NB4 (cell line): ENCODE measurements at regions not wholly inside any gene's neighbourhood (a gene's known extent, or its start where the extent isn't known, plus 50 kb on each side); places are given as distances from the start of the nearest gene placed in this dataset.

Experiments
- DNase-seq: peaks from one replicate; pipeline ENCODE4 v3.0.0; 2010; ENCODE audit warnings: low read depth
- H3K4me3 ChIP-seq: one replicate; pipeline ENCODE4 v1.5.1; 2011; ENCODE audit warnings: mild to moderate bottlenecking, low read depth, low read length, moderate library complexity
- CTCF ChIP-seq: IDR thresholded peaks from one replicate; pipeline ENCODE4 v1.5.1; 2012; ENCODE audit warnings: low read depth, low read length
- MAX ChIP-seq: IDR thresholded peaks from 2 replicates; pipeline ENCODE4 v1.6.1; 2011; ENCODE audit warnings: low read depth, low read length
- MYC ChIP-seq: IDR thresholded peaks from 2 replicates; pipeline ENCODE4 v1.6.1; 2011; ENCODE audit warnings: low read depth, low read length
- POLR2A ChIP-seq: IDR thresholded peaks from 2 replicates; pipeline ENCODE4 v1.6.1; 2011; ENCODE audit warnings: mild to moderate bottlenecking; ENCODE audit not compliant: insufficient read length; ENCODE audit errors: extremely low read depth

DNA sequence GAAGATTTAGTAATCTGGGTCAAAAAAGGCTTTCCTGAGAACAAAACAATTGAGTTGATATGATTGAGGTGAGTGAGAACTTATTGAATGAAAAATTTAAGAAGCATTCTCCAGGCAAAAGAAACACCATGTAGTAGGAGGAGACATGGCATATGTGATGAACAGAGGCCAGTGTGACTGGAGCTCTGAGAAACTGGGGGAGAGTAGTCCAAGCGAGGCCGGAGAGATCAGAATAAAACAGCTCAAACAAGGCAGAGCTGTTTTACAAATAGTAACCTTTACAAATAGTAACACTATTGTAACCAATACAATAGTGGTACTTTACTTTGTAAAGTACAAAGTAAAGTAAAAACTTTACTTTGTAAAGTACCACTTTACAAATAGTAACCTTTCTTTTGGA lies 1159.1 kb downstream of the PCDH9 start:
- no peak overlapping the region for H3K4me3 ChIP-seq
- DNase-seq, result no peak
- TF ChIP-seq POLR2A (no peak), MAX (no peak), CTCF (no peak), MYC (no peak)

DNA sequence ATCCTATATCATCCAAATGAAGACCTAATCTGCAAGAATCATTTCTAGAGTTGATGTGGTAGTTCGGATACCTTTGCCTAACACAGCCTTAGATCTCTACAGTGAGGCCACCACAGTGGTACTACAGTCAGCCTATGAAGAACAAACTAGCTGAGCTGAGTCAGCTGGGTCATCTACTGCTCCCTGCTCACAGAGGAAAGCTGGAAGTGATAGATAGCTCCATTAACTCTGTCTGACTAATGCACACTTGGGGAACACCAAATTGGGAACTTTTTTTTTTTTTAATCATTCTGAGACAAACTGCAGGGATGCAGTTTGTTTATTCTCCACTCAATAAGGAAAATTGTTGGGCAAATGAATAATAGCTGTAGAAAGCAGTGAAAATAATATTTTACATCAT lies 1160.6 kb downstream of the PCDH9 start:
- H3K4me3 ChIP-seq, result no peak overlapping the region
- no peak for DNase-seq
- no peak for TF ChIP-seq POLR2A

DNA sequence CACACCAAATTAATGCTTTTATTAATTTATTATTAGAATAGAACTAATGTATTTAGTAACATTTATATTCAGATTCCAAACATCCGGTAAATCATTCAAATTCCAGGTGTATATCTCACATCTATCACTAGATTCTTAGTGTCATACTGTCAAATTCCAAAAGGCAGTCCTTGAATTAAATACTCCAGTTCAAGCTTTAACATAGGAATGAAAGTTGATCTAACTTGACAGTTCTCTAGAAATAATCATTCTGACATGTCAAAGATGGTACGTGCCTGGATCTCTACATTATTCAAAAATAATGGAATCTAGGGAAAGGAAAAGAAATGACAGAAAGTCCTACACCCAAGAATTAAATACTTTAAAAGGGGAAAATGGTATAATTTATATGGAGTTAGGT lies 1161.5 kb downstream of the PCDH9 start:
- TF ChIP-seq POLR2A (no peak), MAX (no peak), MYC (no peak), CTCF (no peak)

DNA sequence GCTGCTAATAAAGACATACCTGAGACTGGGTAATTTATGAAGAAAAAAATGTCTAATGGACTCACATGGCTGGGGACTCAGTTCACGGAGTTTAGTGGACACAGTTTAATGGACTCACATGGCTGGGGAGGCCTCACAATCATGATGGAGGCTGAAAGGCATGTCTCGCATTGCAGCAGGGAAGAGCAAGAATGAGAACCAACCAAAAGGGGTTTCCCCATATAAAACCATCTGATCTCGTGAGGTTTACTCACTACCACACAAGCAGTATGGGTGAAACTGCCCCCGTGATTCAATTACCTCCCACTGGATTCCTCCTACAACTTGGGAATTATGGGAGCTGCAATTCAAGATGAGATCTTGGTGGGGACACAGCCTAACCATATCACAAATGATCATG lies 1181.2 kb downstream of the PCDH9 start:
- TF ChIP-seq MYC (no peak), MAX (no peak), POLR2A (no peak), CTCF (no peak)

More for the DNA sequence above, 1161.5 kb downstream of the PCDH9 start:
- no peak for DNase-seq
- no peak overlapping the region for H3K4me3 ChIP-seq

GRCh38 chr13:66040506-66040905 lies 1189.6 kb downstream of the PCDH9 start:
- no peak for DNase-seq
- TF ChIP-seq CTCF (no peak), POLR2A (no peak), MYC (no peak), MAX (no peak)
- H3K4me3 ChIP-seq, result no peak overlapping the region

More for the DNA sequence above, 1181.2 kb downstream of the PCDH9 start:
- DNase-seq, result no peak
- no peak overlapping the region for H3K4me3 ChIP-seq

DNA sequence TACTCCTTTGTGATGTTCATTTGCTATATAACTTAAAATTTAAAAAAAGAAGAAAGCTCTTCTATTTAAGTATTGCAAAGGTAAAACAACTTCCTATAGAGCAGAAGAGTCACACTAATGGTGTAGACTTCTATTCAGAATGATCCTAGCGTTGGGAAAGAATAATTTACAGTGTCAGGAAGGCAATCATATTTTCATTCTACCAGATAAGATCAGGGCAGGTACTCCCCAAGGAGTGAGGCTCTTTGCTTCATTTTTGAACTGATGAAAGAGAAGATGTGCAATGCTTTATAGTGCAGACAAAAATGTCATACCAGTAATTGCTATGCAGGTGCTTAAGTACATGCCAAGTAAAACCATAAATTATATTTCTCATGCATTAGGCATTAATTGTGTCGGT lies 1193.0 kb downstream of the PCDH9 start:
- no peak for DNase-seq
- TF ChIP-seq MYC, result no peak

GRCh38 chr13:66036636-66037035 lies 1193.5 kb downstream of the PCDH9 start:
- no peak for DNase-seq
- no peak overlapping the region for H3K4me3 ChIP-seq
- no peak for TF ChIP-seq CTCF
- no peak for TF ChIP-seq MYC
- TF ChIP-seq POLR2A, result no peak
- TF ChIP-seq MAX, result no peak

More for the DNA sequence above, 1193.0 kb downstream of the PCDH9 start:
- H3K4me3 ChIP-seq, result no peak overlapping the region
